Calu3 (cell line): ENCODE measurements at regions not wholly inside any gene's neighbourhood (a gene's known extent, or its start where the extent isn't known, plus 50 kb on each side); places are given as distances from the start of the nearest gene placed in this dataset.

Experiments used
- BruUV-seq: library from RNA; stranded (reverse); fragments of 400-500 nt; replicated peaks from 2 replicates; lab custom pipeline; 2021; lab: Mats Ljungman, UMichigan
- CTCF ChIA-PET: fragments of 300-600 bp; sonication (Branson Sonifier 250); formaldehyde crosslinking; loops from one replicate; lab custom pipeline; 2022; ENCODE audit warnings: antibody characterized with exemption; lab: Charles Lee
- DNase-seq: peaks from one replicate; pipeline ENCODE4 v3.0.0; 2022
- H3K27ac Mint-ChIP-seq: one replicate; pipeline ENCODE4 v1.8.0; 2022; ENCODE audit warnings: mixed read lengths; ENCODE audit not compliant: unreplicated experiment
- H3K27me3 Mint-ChIP-seq: one replicate; pipeline ENCODE4 v1.8.0; 2022; ENCODE audit warnings: mixed read lengths; ENCODE audit not compliant: unreplicated experiment
- H3K36me3 Mint-ChIP-seq: one replicate; pipeline ENCODE4 v1.8.0; 2022; ENCODE audit warnings: mild to moderate bottlenecking, moderate library complexity, mixed read lengths; ENCODE audit not compliant: insufficient read depth, unreplicated experiment
- H3K4me1 Mint-ChIP-seq: one replicate; pipeline ENCODE4 v1.8.0; 2022; ENCODE audit warnings: mild to moderate bottlenecking, low read depth, mixed read lengths; ENCODE audit not compliant: unreplicated experiment
- H3K4me3 Mint-ChIP-seq: one replicate; pipeline ENCODE4 v1.8.0; 2022; ENCODE audit warnings: mild to moderate bottlenecking, low read depth, moderate library complexity, mixed read lengths; ENCODE audit not compliant: unreplicated experiment
- H3K9me3 Mint-ChIP-seq: one replicate; pipeline ENCODE4 v1.8.0; 2022; ENCODE audit warnings: low read depth, mixed read lengths; ENCODE audit not compliant: unreplicated experiment
- intact Hi-C: fragments of 100-400 bp; cut with micrococcal nuclease; formaldehyde crosslinking; loops from one replicate; pipeline ENCODE4 v1.10.0; 2022; ENCODE audit not compliant: unreplicated experiment
- TF ChIP-seq, protein P1 (sequence below): fragments of 200-600 bp; IDR thresholded peaks from one replicate; pipeline ENCODE4 v1.8.0; 2022; ENCODE audit warnings: antibody characterized with exemption; ENCODE audit not compliant: unreplicated experiment

DNA sequence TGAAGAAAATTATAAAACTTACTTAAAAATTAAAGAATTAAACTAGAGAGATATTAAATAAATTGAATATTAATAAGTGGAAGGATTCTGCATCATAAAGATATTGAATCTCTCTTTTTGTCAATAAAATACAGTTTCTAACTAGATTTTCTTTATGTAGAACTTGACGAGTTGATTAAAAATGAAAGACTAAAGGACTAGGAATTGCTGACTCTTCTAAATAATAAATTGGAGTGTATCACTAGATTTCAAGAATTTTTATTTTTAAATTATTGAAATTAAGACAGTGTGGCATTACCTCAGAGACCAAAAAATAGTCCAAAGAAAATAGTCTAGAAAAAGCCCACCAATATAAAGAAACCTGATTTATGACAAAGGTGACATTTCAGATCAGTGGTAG, 492.4 kb downstream of the CETN3 start:
- DNase-seq, result no peak
- intact Hi-C loops, result no loop called here
- Mint-ChIP-seq H3K36me3 (no peaks in the 10 kb centered on the region), H3K4me1 (no peaks in the 10 kb centered on the region), H3K4me3 (no peak overlapping the region), H3K9me3 (no peaks in the 10 kb centered on the region), H3K27me3 (no peaks in the 10 kb centered on the region), H3K27ac (no peak overlapping the region)
- no TSS peak for BruUV-seq
- CTCF ChIA-PET, result no interaction called here
- TF ChIP-seq, protein P1, sequence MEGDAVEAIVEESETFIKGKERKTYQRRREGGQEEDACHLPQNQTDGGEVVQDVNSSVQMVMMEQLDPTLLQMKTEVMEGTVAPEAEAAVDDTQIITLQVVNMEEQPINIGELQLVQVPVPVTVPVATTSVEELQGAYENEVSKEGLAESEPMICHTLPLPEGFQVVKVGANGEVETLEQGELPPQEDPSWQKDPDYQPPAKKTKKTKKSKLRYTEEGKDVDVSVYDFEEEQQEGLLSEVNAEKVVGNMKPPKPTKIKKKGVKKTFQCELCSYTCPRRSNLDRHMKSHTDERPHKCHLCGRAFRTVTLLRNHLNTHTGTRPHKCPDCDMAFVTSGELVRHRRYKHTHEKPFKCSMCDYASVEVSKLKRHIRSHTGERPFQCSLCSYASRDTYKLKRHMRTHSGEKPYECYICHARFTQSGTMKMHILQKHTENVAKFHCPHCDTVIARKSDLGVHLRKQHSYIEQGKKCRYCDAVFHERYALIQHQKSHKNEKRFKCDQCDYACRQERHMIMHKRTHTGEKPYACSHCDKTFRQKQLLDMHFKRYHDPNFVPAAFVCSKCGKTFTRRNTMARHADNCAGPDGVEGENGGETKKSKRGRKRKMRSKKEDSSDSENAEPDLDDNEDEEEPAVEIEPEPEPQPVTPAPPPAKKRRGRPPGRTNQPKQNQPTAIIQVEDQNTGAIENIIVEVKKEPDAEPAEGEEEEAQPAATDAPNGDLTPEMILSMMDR, result no peak

DNA sequence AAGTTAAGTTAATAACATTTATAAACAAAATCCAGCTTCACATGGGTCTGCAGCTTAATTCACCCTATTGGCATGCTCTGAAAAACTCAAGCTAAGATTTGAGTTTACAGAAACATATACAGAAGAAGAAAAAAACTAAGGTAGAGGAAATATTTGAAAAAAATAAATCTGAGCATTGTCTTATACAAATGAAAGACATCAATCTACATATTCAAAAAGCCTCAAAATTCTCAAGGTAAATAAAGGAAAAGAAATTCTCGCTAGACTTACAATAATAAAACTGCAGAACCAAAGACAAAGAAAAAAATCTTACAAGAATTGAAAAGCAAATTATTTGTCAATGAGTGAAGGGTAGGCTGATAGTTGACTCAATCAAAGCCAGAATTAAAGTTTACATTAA, 493.4 kb downstream of the CETN3 start:
- Mint-ChIP-seq H3K4me3 (no peak overlapping the region), H3K27ac (no peak overlapping the region), H3K27me3 (no peaks in the 10 kb centered on the region), H3K4me1 (no peaks in the 10 kb centered on the region), H3K36me3 (no peaks in the 10 kb centered on the region), H3K9me3 (no peaks in the 10 kb centered on the region)
- TF ChIP-seq, protein P1, result no peak
- CTCF ChIA-PET, result no interaction called here
- DNase-seq, result no peak
- BruUV-seq, result no TSS peak
- intact Hi-C loops, result no loop called here

DNA sequence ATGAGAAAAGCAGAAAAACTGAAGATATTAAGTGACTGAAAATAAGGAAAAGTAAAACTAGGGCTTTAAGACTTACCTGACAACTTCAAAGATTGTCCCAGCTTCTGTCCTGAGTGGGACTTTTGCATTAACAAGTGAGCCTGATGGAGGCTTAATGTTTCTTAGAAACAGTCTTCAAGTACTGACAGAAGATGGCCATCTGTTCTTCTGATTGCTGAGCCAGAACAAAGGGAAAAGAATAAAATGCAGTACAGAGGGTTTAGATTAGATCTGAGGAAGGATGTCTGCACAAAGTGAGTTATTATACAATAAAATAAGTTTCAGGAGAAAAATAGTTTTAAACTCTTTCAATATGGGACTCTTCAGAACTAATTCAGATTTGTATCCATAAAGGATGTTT, 500.7 kb downstream of the CETN3 start:
- Mint-ChIP-seq H3K4me1 (no peaks in the 10 kb centered on the region), H3K4me3 (no peak overlapping the region), H3K27me3 (no peaks in the 10 kb centered on the region), H3K9me3 (no peaks in the 10 kb centered on the region), H3K36me3 (no peaks in the 10 kb centered on the region), H3K27ac (no peak overlapping the region)
- no peak for DNase-seq
- CTCF ChIA-PET, result no interaction called here
- TF ChIP-seq, protein P1, result no peak
- intact Hi-C loops, result no loop called here
- BruUV-seq, result no TSS peak

DNA sequence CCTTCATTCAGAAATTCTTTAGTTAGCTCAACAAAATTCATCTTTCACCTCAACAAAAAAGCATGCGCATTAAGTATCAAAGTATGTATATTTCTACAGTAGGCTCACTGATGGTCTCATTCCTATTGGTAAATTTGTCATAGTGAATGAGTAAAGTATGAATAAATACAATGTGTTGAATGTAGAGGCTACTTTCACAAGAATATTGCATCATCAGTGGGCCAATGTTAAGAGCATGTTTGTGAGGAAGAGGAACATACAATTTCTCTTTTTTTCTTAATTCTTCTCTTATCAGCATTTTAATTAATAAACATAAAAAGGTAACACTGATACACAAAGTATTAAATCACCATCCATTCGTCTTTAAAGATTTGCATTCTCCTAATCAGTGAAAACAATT, 505.1 kb downstream of the CETN3 start:
- TF ChIP-seq, protein P1, result no peak
- no peaks in the 10 kb centered on the region for H3K36me3 Mint-ChIP-seq
- no peaks in the 10 kb centered on the region for H3K27me3 Mint-ChIP-seq
- H3K4me1 Mint-ChIP-seq, result no peaks in the 10 kb centered on the region
- no peaks in the 10 kb centered on the region for H3K9me3 Mint-ChIP-seq
- CTCF ChIA-PET, result no interaction called here
- intact Hi-C loops, result no loop called here
- no TSS peak for BruUV-seq
- no peak overlapping the region for H3K27ac Mint-ChIP-seq
- DNase-seq, result no peak
- H3K4me3 Mint-ChIP-seq, result no peak overlapping the region
